HCT116 (cell line): ENCODE measurements at regions not wholly inside any gene's neighbourhood (a gene's known extent, or its start where the extent isn't known, plus 50 kb on each side); places are given as distances from the start of the nearest gene placed in this dataset.
"Not testable (repeated sequence)": the region's sequence is repeated elsewhere in the genome, so short reads cannot be mapped to it uniquely, and the experiment has no call there.

Experiments
- ATAC-seq: fragments of 200-7000 bp; cut with Tn5 transposase; 2 replicates; pipeline ENCODE4 v1.9.1; 2020; ENCODE audit warnings: mild to moderate bottlenecking, moderate library complexity
- BruUV-seq: library from RNA; stranded (reverse); fragments of 400-500 nt; replicated peaks from 2 replicates; lab custom pipeline; 2021; lab: Mats Ljungman, UMichigan
- CTCF ChIA-PET: fragments of 300-600 bp; sonication (Branson Sonifier 250); formaldehyde crosslinking; loops from one replicate; lab custom pipeline; 2021; ENCODE audit warnings: antibody characterized with exemption; lab: Charles Lee
- POLR2A ChIA-PET: fragments of 300-600, 350-600 bp; sonication (Branson Sonifier 250); formaldehyde crosslinking; loops from one replicate; lab custom pipeline; 2021; ENCODE audit warnings: antibody characterized with exemption; lab: Charles Lee
- RAD21 ChIA-PET, 2 experiments: fragments of 300-600 bp; sonication (Branson Sonifier 250); formaldehyde crosslinking; loops; one replicate each; lab custom pipeline; 2023; ENCODE audit warnings: low total read pairs in 2 of 2; ENCODE audit not compliant: uncharacterized antibody in 2 of 2, unreplicated experiment in 2 of 2, low non-redundant PET in 1 of 2; lab: Charles Lee
- DNase-seq: peaks from one replicate; pipeline ENCODE4 v3.0.0-alpha.2; 2010; ENCODE audit warnings: low read depth, low spot score
- H2AFZ ChIP-seq: fragments of 200-600 bp; shearing (Covaris generic), sonication (generic); 2 replicates; pipeline ENCODE4 v1.6.1; 2017; ENCODE audit warnings: low read depth, mixed run types, mixed read lengths, antibody characterized with exemption, low read length; ENCODE audit not compliant: poor library complexity, severe bottlenecking
- H3K27ac ChIP-seq: 2 replicates; pipeline ENCODE4 v1.5.1; 2012; ENCODE audit warnings: low read depth, low read length
- H3K27me3 ChIP-seq: fragments of 200-600 bp; sonication (generic); 2 replicates; pipeline ENCODE4 v1.6.1; 2016; ENCODE audit warnings: mixed run types, low read length, mixed read lengths; ENCODE audit not compliant: insufficient read depth
- H3K36me3 ChIP-seq, 2 experiments: fragments of 200-500 bp in 1 of 2; fragments of 200-600 bp in 1 of 2; sonication (Bioruptor generic) in 1 of 2; sonication (generic) in 1 of 2; 2 replicates each; pipeline versions ENCODE4 v1.5.1 to v1.6.1; 2014 to 2016; ENCODE audit warnings: low read length in 2 of 2, inconsistent platforms in 1 of 2, mixed read lengths in 1 of 2, mixed run types in 1 of 2; ENCODE audit not compliant: insufficient read depth in 2 of 2, control insufficient read depth in 1 of 2
- H3K4me1 ChIP-seq, 2 experiments: fragments of 200-600 bp in 1 of 2; sonication (generic) in 1 of 2; 2 replicates each; pipeline versions ENCODE4 v1.5.1 to v1.6.1; 2012 to 2017; ENCODE audit warnings: low read length in 2 of 2, inconsistent platforms in 1 of 2, mild to moderate bottlenecking in 1 of 2, mixed read lengths in 1 of 2, mixed run types in 1 of 2, moderate library complexity in 1 of 2; ENCODE audit not compliant: insufficient read depth in 2 of 2, control insufficient read depth in 1 of 2
- H3K4me2 ChIP-seq: fragments of 200-600 bp; sonication (generic); 2 replicates; pipeline ENCODE4 v1.6.1; 2017; ENCODE audit warnings: mixed run types, low read length, mixed read lengths
- H3K4me3 ChIP-seq, 2 experiments: fragments of 200-600 bp in 1 of 2; sonication (generic) in 1 of 2; replicated peaks in 1 of 2; 2 replicates each; pipeline ENCODE4 v1.5.1; 2011 to 2016; ENCODE audit warnings: low read length in 2 of 2, control low read depth in 1 of 2, low read depth in 1 of 2, mild to moderate bottlenecking in 1 of 2, mixed read lengths in 1 of 2, mixed run types in 1 of 2
- H3K79me2 ChIP-seq: fragments of 200-600 bp; sonication (generic); 2 replicates; pipeline ENCODE4 v1.6.1; 2017; ENCODE audit warnings: mild to moderate bottlenecking, mixed run types, low read length, moderate library complexity, mixed read lengths; ENCODE audit not compliant: insufficient read depth
- H3K9ac ChIP-seq: fragments of 200-600 bp; sonication (generic); 2 replicates; pipeline ENCODE4 v1.6.1; 2016; ENCODE audit warnings: low read length, mixed read lengths
- H3K9me2 ChIP-seq: fragments of 200-600 bp; sonication (generic), shearing (Covaris generic); 2 replicates; pipeline ENCODE4 v1.6.1; 2017; ENCODE audit warnings: mixed run types, mild to moderate bottlenecking, moderate library complexity; ENCODE audit not compliant: insufficient read depth
- H3K9me3 ChIP-seq, 2 experiments: fragments of 200-500 bp in 1 of 2; fragments of 200-600 bp in 1 of 2; sonication (Bioruptor generic) in 1 of 2; sonication (generic) in 1 of 2; 2 replicates each; pipeline ENCODE4 v1.6.1; 2014 to 2017; ENCODE audit warnings: low read length in 2 of 2, mixed read lengths in 2 of 2, inconsistent platforms in 1 of 2, low read depth in 1 of 2, mild to moderate bottlenecking in 1 of 2, mixed run types in 1 of 2, moderate library complexity in 1 of 2; ENCODE audit not compliant: control insufficient read depth in 1 of 2, insufficient read depth in 1 of 2
- H4K20me1 ChIP-seq: fragments of 200-600 bp; sonication (generic), shearing (Covaris generic); 2 replicates; pipeline ENCODE4 v1.6.1; 2017; ENCODE audit warnings: mixed run types, mild to moderate bottlenecking, moderate library complexity; ENCODE audit not compliant: insufficient read depth
- ATF3 ChIP-seq: IDR thresholded peaks from 2 replicates; pipeline ENCODE4 v1.6.1; 2012
- CEBPB ChIP-seq: IDR thresholded peaks from 2 replicates; pipeline ENCODE4 v1.6.1; 2012; ENCODE audit warnings: low read depth
- EGR1 ChIP-seq: IDR thresholded peaks from 2 replicates; pipeline ENCODE4 v1.6.1; 2012; ENCODE audit warnings: low read depth
- ELF1 ChIP-seq: IDR thresholded peaks from 2 replicates; pipeline ENCODE4 v1.6.1; 2012; ENCODE audit warnings: low read depth, borderline replicate concordance
- EZH2 ChIP-seq: fragments of 200-600 bp; sonication (generic); IDR thresholded peaks from 2 replicates; pipeline ENCODE4 v1.6.1; 2017; ENCODE audit warnings: antibody characterized with exemption, mixed run types
- EZH2phosphoT487 ChIP-seq: fragments of 200-600 bp; IDR thresholded peaks from 2 replicates; pipeline ENCODE4 v1.6.1; 2018; ENCODE audit warnings: antibody characterized with exemption, borderline replicate concordance
- JUND ChIP-seq: IDR thresholded peaks from 2 replicates; pipeline ENCODE4 v1.6.1; 2012
- MAX ChIP-seq: IDR thresholded peaks from 2 replicates; pipeline ENCODE4 v1.6.1; 2012
- POLR2A ChIP-seq: IDR thresholded peaks from 2 replicates; pipeline ENCODE4 v1.7.0; 2011; ENCODE audit warnings: borderline replicate concordance; ENCODE audit not compliant: insufficient read depth, insufficient read length; ENCODE audit errors: extremely low read depth
- POLR2AphosphoS5 ChIP-seq: IDR thresholded peaks from 2 replicates; pipeline ENCODE4 v1.6.1; 2011; ENCODE audit warnings: mild to moderate bottlenecking, low read depth, low read length, moderate library complexity
- RAD21 ChIP-seq: IDR thresholded peaks from 2 replicates; pipeline ENCODE4 v1.6.1; 2012; ENCODE audit warnings: low read depth, mild to moderate bottlenecking
- REST ChIP-seq: IDR thresholded peaks from 2 replicates; pipeline ENCODE4 v1.6.1; 2012; ENCODE audit warnings: low read depth
- TCF7L2 ChIP-seq: IDR thresholded peaks from 2 replicates; pipeline ENCODE4 v1.7.0; 2011; ENCODE audit warnings: borderline replicate concordance, inconsistent platforms; ENCODE audit not compliant: insufficient read depth, insufficient read length; ENCODE audit errors: extremely low read depth
- ZFX ChIP-seq: fragments of 450-650 bp; IDR thresholded peaks from 2 replicates; pipeline ENCODE4 v1.6.1; 2017
- intact Hi-C: fragments of 100-400 bp; cut with micrococcal nuclease; formaldehyde crosslinking; loops from 2 replicates; pipeline ENCODE4 v1.10.0; 2022
- TF ChIP-seq, protein P1 (sequence below): IDR thresholded peaks from 2 replicates; pipeline ENCODE4 v1.6.1; 2011; ENCODE audit warnings: mild to moderate bottlenecking, low read length, moderate library complexity; ENCODE audit not compliant: insufficient replicate concordance; ENCODE audit errors: extremely low read depth

GRCh38 chr4:138334346-138335016 is 92.3 kb upstream of the SLC7A11 start:
- Histone ChIP-seq H3K9ac (no peak overlapping the region), H3K27ac (no peak overlapping the region), H3K27me3 (no peaks in the 10 kb centered on the region), H4K20me1 (no peaks in the 10 kb centered on the region), H2AFZ (no peak overlapping the region), H3K4me1 (no peaks in the 10 kb centered on the region), H3K9me3 (no peaks in the 10 kb centered on the region), H3K36me3 (no peaks in the 10 kb centered on the region), H3K4me3 (no peak overlapping the region), H3K9me2 (no peaks in the 10 kb centered on the region), H3K4me2 (no peak overlapping the region), H3K79me2 (no peaks in the 10 kb centered on the region)
- CTCF ChIA-PET: no interaction called here
- no TSS peak for BruUV-seq
- DNase-seq: no peak
- intact Hi-C loops: no loop called here
- TF ChIP-seq REST (no peak), ATF3 (no peak), POLR2A (no peak), EZH2phosphoT487 (no peak), CEBPB (no peak), ZFX (no peak), MAX (no peak), RAD21 (no peak), JUND (no peak), EGR1 (no peak), EZH2 (no peak), ELF1 (no peak), POLR2AphosphoS5 (no peak), TCF7L2 (no peak)
- TF ChIP-seq, protein P1, sequence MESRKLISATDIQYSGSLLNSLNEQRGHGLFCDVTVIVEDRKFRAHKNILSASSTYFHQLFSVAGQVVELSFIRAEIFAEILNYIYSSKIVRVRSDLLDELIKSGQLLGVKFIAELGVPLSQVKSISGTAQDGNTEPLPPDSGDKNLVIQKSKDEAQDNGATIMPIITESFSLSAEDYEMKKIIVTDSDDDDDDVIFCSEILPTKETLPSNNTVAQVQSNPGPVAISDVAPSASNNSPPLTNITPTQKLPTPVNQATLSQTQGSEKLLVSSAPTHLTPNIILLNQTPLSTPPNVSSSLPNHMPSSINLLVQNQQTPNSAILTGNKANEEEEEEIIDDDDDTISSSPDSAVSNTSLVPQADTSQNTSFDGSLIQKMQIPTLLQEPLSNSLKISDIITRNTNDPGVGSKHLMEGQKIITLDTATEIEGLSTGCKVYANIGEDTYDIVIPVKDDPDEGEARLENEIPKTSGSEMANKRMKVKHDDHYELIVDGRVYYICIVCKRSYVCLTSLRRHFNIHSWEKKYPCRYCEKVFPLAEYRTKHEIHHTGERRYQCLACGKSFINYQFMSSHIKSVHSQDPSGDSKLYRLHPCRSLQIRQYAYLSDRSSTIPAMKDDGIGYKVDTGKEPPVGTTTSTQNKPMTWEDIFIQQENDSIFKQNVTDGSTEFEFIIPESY: no peak
- RAD21 ChIA-PET: no interaction called here
- no peak for ATAC-seq
- POLR2A ChIA-PET: no interaction called here

DNA sequence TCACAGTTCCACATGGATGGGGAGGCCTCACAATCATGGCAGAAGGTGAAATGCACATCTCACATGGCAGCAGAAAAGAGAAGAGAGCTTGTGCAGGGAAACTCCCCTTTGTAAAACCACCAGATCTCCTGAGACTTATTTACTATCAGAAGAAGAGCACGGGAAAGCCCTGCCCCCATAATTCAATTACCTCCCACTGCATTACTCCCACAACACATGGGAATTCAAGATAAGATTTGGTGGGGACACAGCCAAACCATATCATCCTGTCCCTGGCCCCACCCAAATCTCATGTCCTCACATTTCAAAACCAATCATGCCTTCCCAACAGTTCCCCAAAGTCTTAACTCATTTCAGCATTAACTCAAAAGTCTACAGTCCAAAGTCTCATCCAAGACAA is 90.3 kb upstream of the SLC7A11 start:
- H3K4me1 ChIP-seq, H3K36me3 ChIP-seq, H3K9me2 ChIP-seq, ATAC-seq, DNase-seq, H2AFZ ChIP-seq, POLR2A ChIA-PET, RAD21 ChIA-PET, H3K27me3 ChIP-seq, H3K9me3 ChIP-seq, H3K79me2 ChIP-seq, intact Hi-C loops, H3K4me2 ChIP-seq, H3K27ac ChIP-seq, CTCF ChIA-PET, H4K20me1 ChIP-seq, H3K9ac ChIP-seq, H3K4me3 ChIP-seq, BruUV-seq: not testable (repeated sequence)
